H1 (cell line): ENCODE measurements at regions not wholly inside any gene's neighbourhood (a gene's known extent, or its start where the extent isn't known, plus 50 kb on each side); places are given as distances from the start of the nearest gene placed in this dataset.

Experiments
- CTCF ChIA-PET: fragments of 300-600 bp; sonication (Branson Sonifier 250); formaldehyde crosslinking; loops from one replicate; lab custom pipeline; 2021; ENCODE audit not compliant: partially characterized antibody; lab: Charles Lee
- POLR2A ChIA-PET: fragments of 300-600 bp; sonication (Branson Sonifier 250); formaldehyde crosslinking; loops from one replicate; lab custom pipeline; 2021; ENCODE audit warnings: inconsistent platforms; ENCODE audit not compliant: partially characterized antibody; lab: Charles Lee
- DNase-seq, 2 experiments: peaks; one replicate each; pipeline versions ENCODE4 v3.0.0 to v3.0.0-alpha.2; 2010 to 2022; ENCODE audit warnings: low spot score in 2 of 2, low read depth in 1 of 2, mixed read lengths in 1 of 2
- FAIRE-seq: peaks from 2 replicates; lab custom pipeline; 2011; peaks lifted over from hg19 to GRCh38; lab: Jason Lieb, UNC
- H2AFZ ChIP-seq: 2 replicates; pipeline ENCODE4 v1.8.1; 2012; ENCODE audit warnings: low read length, inconsistent platforms
- H2AK5ac ChIP-seq: 2 replicates; pipeline ENCODE4 v1.6.1; 2013; ENCODE audit warnings: low read depth, low read length
- H2BK120ac ChIP-seq: replicated peaks from 2 replicates; pipeline ENCODE3; 2013; ENCODE audit warnings: low read depth, low read length, inconsistent platforms
- H2BK12ac ChIP-seq: 2 replicates; pipeline ENCODE4 v1.6.1; 2013; ENCODE audit warnings: low read depth, low read length
- H2BK15ac ChIP-seq: 2 replicates; pipeline ENCODE4 v1.6.1; 2013; ENCODE audit warnings: low read length
- H2BK20ac ChIP-seq: 2 replicates; pipeline ENCODE4 v1.6.1; 2013; ENCODE audit warnings: low read length
- H2BK5ac ChIP-seq: 2 replicates; pipeline ENCODE4 v1.6.1; 2013; ENCODE audit warnings: low read depth, low read length
- H3K14ac ChIP-seq: 2 replicates; pipeline ENCODE4 v1.6.1; 2013; ENCODE audit warnings: inconsistent platforms; ENCODE audit not compliant: insufficient read length
- H3K18ac ChIP-seq: 2 replicates; pipeline ENCODE4 v1.6.1; 2013; ENCODE audit warnings: low read length; ENCODE audit errors: extremely low read depth
- H3K23ac ChIP-seq: 2 replicates; pipeline ENCODE4 v1.6.1; 2013; ENCODE audit warnings: inconsistent platforms; ENCODE audit not compliant: insufficient read length
- H3K23me2 ChIP-seq: 2 replicates; pipeline ENCODE4 v1.6.1; 2013; ENCODE audit warnings: low read depth, low read length
- H3K27ac ChIP-seq: 2 replicates; pipeline ENCODE4 v1.6.1; 2011; ENCODE audit warnings: low read depth, low read length, inconsistent platforms
- H3K27me3 ChIP-seq, 4 experiments: replicated peaks in 1 of 4; 1 replicate in 1 of 4; 2 replicates in 3 of 4; pipeline versions ENCODE4 v1.6.1 to v1.8.1; 2011 to 2013; ENCODE audit warnings: low read length in 3 of 4, mild to moderate bottlenecking in 3 of 4, inconsistent platforms in 2 of 4, mixed read lengths in 2 of 4, moderate library complexity in 1 of 4; ENCODE audit not compliant: control insufficient read depth in 3 of 4, insufficient read depth in 3 of 4; ENCODE audit errors: extremely low read depth in 1 of 4
- H3K36me3 ChIP-seq, 4 experiments: 2 replicates each; pipeline versions ENCODE4 v1.6.1 to v1.8.1; 2011 to 2013; ENCODE audit warnings: mild to moderate bottlenecking in 4 of 4, low read length in 3 of 4, moderate library complexity in 2 of 4, control low read depth in 1 of 4, inconsistent platforms in 1 of 4; ENCODE audit not compliant: insufficient read depth in 4 of 4, control insufficient read depth in 2 of 4
- H3K4ac ChIP-seq: replicated peaks from 2 replicates; pipeline ENCODE3; 2013; ENCODE audit warnings: low read length, low read depth, mixed read lengths, inconsistent platforms; ENCODE audit not compliant: insufficient read length
- H3K4me1 ChIP-seq, 4 experiments: replicated peaks in 1 of 4; 1 replicate in 1 of 4; 2 replicates in 3 of 4; pipeline versions ENCODE4 v1.6.1 to v1.8.1; 2011 to 2013; ENCODE audit warnings: low read length in 3 of 4, inconsistent platforms in 2 of 4, mixed read lengths in 1 of 4; ENCODE audit not compliant: insufficient read depth in 4 of 4, control insufficient read depth in 3 of 4
- H3K4me2 ChIP-seq, 2 experiments: 2 replicates each; pipeline versions ENCODE4 v1.6.1 to v1.8.1; 2011 to 2013; ENCODE audit warnings: low read depth in 2 of 2, low read length in 2 of 2, control low read depth in 1 of 2, inconsistent platforms in 1 of 2, mild to moderate bottlenecking in 1 of 2; ENCODE audit not compliant: insufficient read depth in 1 of 2
- H3K4me3 ChIP-seq, 4 experiments: fragments of 200-600, 300-600 bp in 1 of 4; sonication (generic), shearing (Covaris generic), sonication (Bioruptor Twin) in 1 of 4; 2 replicates each; pipeline versions ENCODE4 v1.5.1 to v1.8.1; 2011 to 2016; ENCODE audit warnings: low read length in 4 of 4, low read depth in 3 of 4, control low read depth in 2 of 4, inconsistent platforms in 2 of 4, mild to moderate bottlenecking in 2 of 4, mixed read lengths in 1 of 4, moderate library complexity in 1 of 4; ENCODE audit not compliant: insufficient read depth in 2 of 4; ENCODE audit errors: extremely low read depth in 1 of 4
- H3K56ac ChIP-seq: replicated peaks from 2 replicates; pipeline ENCODE3; 2013; ENCODE audit warnings: low read depth, mild to moderate bottlenecking, mixed read lengths, low read length, inconsistent platforms; ENCODE audit not compliant: insufficient read length
- H3K79me1 ChIP-seq: 2 replicates; pipeline ENCODE4 v1.6.1; 2013; ENCODE audit warnings: low read depth, low read length, control low read depth
- H3K79me2 ChIP-seq, 2 experiments: 2 replicates each; pipeline versions ENCODE4 v1.6.1 to v1.8.1; 2012 to 2013; ENCODE audit warnings: low read length in 2 of 2, mild to moderate bottlenecking in 2 of 2, inconsistent platforms in 1 of 2; ENCODE audit not compliant: insufficient read depth in 2 of 2, control insufficient read depth in 1 of 2
- H3K9ac ChIP-seq, 4 experiments: replicated peaks in 1 of 4; 1 replicate in 1 of 4; 2 replicates in 3 of 4; pipeline versions ENCODE4 v1.6.1 to v1.8.1; 2011 to 2013; ENCODE audit warnings: low read depth in 3 of 4, low read length in 3 of 4, control low read depth in 2 of 4, mild to moderate bottlenecking in 2 of 4, moderate library complexity in 2 of 4, inconsistent platforms in 1 of 4; ENCODE audit errors: extremely low read depth in 1 of 4
- H3K9me3 ChIP-seq, 2 experiments: 2 replicates each; pipeline versions ENCODE4 v1.6.1 to v1.8.1; 2012 to 2013; ENCODE audit warnings: mild to moderate bottlenecking in 2 of 2, moderate library complexity in 2 of 2, control low read depth in 1 of 2, inconsistent platforms in 1 of 2, low read depth in 1 of 2, low read length in 1 of 2, mixed read lengths in 1 of 2; ENCODE audit not compliant: insufficient read depth in 2 of 2
- H4K20me1 ChIP-seq, 2 experiments: replicated peaks in 1 of 2; 2 replicates each; pipeline versions ENCODE3 to v1.8.1; 2011 to 2013; ENCODE audit warnings: inconsistent platforms in 2 of 2, low read length in 2 of 2, mild to moderate bottlenecking in 1 of 2; ENCODE audit not compliant: insufficient read depth in 2 of 2, control insufficient read depth in 1 of 2
- H4K5ac ChIP-seq: 2 replicates; pipeline ENCODE4 v1.6.1; 2013; ENCODE audit warnings: low read length, low read depth, mixed read lengths, inconsistent platforms; ENCODE audit not compliant: insufficient read length
- H4K8ac ChIP-seq: 2 replicates; pipeline ENCODE4 v1.8.0; 2013; ENCODE audit warnings: mild to moderate bottlenecking, moderate library complexity, low read length, inconsistent platforms; ENCODE audit not compliant: insufficient read depth; ENCODE audit errors: extremely low read depth
- H4K91ac ChIP-seq: replicated peaks from 2 replicates; pipeline ENCODE3; 2013; ENCODE audit warnings: low read length, mixed read lengths, inconsistent platforms; ENCODE audit not compliant: insufficient read length
- EP300 ChIP-seq, 2 experiments: IDR thresholded peaks; 1 replicate in 1 of 2; 2 replicates in 1 of 2; pipeline ENCODE4 v1.6.1; 2011 to 2012; ENCODE audit warnings: low read depth in 2 of 2, low read length in 2 of 2, mild to moderate bottlenecking in 2 of 2, borderline replicate concordance in 1 of 2, inconsistent platforms in 1 of 2, moderate library complexity in 1 of 2
- JUN ChIP-seq: IDR thresholded peaks from 2 replicates; pipeline ENCODE4 v1.6.1; 2011; ENCODE audit warnings: low read depth, mild to moderate bottlenecking, improper control_type of control experiment, low read length
- NRF1 ChIP-seq: IDR thresholded peaks from 2 replicates; pipeline ENCODE4 v1.6.1; 2011; ENCODE audit warnings: mild to moderate bottlenecking, low read depth, low read length, improper control_type of control experiment
- SIN3A ChIP-seq, 2 experiments: IDR thresholded peaks in 1 of 2; conservative IDR thresholded peaks in 1 of 2; 2 replicates each; pipeline ENCODE4 v1.6.1; 2011 to 2012; ENCODE audit warnings: low read length in 2 of 2, improper control_type of control experiment in 1 of 2, low read depth in 1 of 2, mild to moderate bottlenecking in 1 of 2
- SP2 ChIP-seq: IDR thresholded peaks from 2 replicates; pipeline ENCODE4 v1.6.1; 2012; ENCODE audit warnings: mild to moderate bottlenecking, low read length, inconsistent platforms
- SP4 ChIP-seq: IDR thresholded peaks from 2 replicates; pipeline ENCODE4 v1.6.1; 2012; ENCODE audit warnings: low read length, inconsistent platforms
- WGBS, 2 experiments: shearing (Covaris generic) in 1 of 2; methylation state at CpG; one replicate each; pipeline versions ENCODE4 v1.1.6 to v1.1.7; 2013 to 2015; ENCODE audit warnings: low lambda C conversion rate in 2 of 2, mixed read lengths in 2 of 2, inconsistent platforms in 1 of 2, low coverage in 1 of 2, missing lambda C conversion rate in 1 of 2; ENCODE audit not compliant: insufficient replicate concordance in 2 of 2, insufficient coverage in 1 of 2, insufficient read length in 1 of 2; ENCODE audit errors: extremely low coverage in 1 of 2, missing lambda C conversion rate in 1 of 2; 5-methylcytosine and 5-hydroxymethylcytosine counted together

DNA sequence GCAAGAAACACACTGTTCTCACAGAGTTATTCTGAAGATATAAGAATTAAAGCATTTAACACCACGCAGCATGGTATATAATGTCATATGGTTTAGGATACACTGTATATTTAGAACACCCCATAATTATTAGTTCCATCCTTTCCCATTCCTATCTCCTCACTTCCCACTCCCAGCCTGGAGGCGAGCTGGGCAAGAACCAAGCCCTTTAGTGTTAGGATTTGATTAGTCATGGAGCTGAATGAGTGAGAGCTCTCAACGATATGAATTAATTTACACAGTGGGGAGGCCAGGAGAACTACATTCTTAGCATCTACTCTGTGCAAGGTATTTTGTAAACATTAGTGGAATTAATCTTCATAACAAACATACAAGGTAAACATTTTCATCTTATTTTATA lies 934.3 kb downstream of the DIAPH3 start:
- Histone ChIP-seq H3K27ac (no peak overlapping the region), H3K36me3 (no peaks in the 10 kb centered on the region), H3K23me2 (no peaks in the 10 kb centered on the region), H3K56ac (no peak overlapping the region), H2AFZ (no peak overlapping the region), H2BK12ac (no peak overlapping the region), H3K4me1 (no peaks in the 10 kb centered on the region), H3K9ac (no peak overlapping the region), H2AK5ac (no peak overlapping the region), H4K91ac (no peak overlapping the region), H2BK120ac (no peak overlapping the region), H3K79me1 (no peaks in the 10 kb centered on the region), H3K23ac (no peak overlapping the region), H3K4ac (no peak overlapping the region), H3K14ac (no peak overlapping the region), H3K18ac (no peak overlapping the region), H2BK20ac (no peak overlapping the region)
- POLR2A ChIA-PET, result no interaction called here
- no peak for DNase-seq
- FAIRE-seq, result no peak
- TF ChIP-seq SP2, result no peak
- TF ChIP-seq JUN, result no peak
- no peak for TF ChIP-seq SIN3A (conservative IDR thresholded peaks at IDR 0.05 in 1 of 2, IDR thresholded peaks at IDR 0.05 in 1 of 2; ENCODE audit: low read depth in 1 of 2, low read length in 2 of 2)
- TF ChIP-seq EP300 (IDR thresholded peaks at IDR 0.05; ENCODE audit: borderline replicate concordance in 1 of 2, low read depth in 2 of 2, low read length in 2 of 2), result no peak
- TF ChIP-seq NRF1, result no peak
- no peak for TF ChIP-seq SP4
- TF ChIP-seq, all 59 proteins: peak for 0
- no peak overlapping the region for H3K4me3 ChIP-seq
- H3K27me3 ChIP-seq, result no peaks in the 10 kb centered on the region
- no peak overlapping the region for H3K4me2 ChIP-seq
- no peak overlapping the region for H4K8ac ChIP-seq
- no peaks in the 10 kb centered on the region for H3K9me3 ChIP-seq
- no peaks in the 10 kb centered on the region for H4K20me1 ChIP-seq
- H2BK15ac ChIP-seq, result no peak overlapping the region
- no peak overlapping the region for H2BK5ac ChIP-seq
- CTCF ChIA-PET, result interaction anchor here (2.4 kb wide), 1 partner anchor 11 kb away, joined by 9 read pairs; no protein-coding TSS in a partner anchor
- H4K5ac ChIP-seq, result no peak overlapping the region
- no peaks in the 10 kb centered on the region for H3K79me2 ChIP-seq
- WGBS, 2 experiments, result 87% methylated on average over 3 of the region's 3 CpGs; no CpG with 5 or more reads in 1 of the 2 experiments
